ENCODE measurements at regions not wholly inside any gene's neighbourhood (a gene's known extent, or its start where the extent isn't known, plus 50 kb on each side); places are given as distances from the start of the nearest gene placed in this dataset.

DNA sequence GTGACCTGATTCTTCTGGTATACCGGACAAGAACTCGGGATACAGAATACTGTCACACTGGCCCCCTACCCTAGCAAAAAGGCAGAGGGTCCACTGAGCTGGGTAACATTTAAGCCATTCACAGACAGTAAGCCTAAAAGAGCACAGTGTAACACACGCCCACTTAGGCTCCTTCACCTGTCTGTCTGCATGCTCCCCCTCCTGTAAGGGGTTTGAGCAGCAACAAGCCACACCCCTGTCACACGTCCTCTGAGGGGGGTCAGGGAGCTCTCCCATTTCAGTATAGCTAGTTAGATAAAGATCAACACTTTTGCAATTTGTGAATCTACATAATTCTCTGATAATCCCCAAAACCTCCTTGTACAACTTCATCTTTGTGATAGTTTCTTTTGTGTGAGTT lies 586.3 kb upstream of the LMCD1 start:
- no peak for DNase-seq

- peak; percentile 48 for DNase-seq
Observed at GRCh38 chr3:7917443-7918151, 584.0 kb upstream of the LMCD1 start.

DNA sequence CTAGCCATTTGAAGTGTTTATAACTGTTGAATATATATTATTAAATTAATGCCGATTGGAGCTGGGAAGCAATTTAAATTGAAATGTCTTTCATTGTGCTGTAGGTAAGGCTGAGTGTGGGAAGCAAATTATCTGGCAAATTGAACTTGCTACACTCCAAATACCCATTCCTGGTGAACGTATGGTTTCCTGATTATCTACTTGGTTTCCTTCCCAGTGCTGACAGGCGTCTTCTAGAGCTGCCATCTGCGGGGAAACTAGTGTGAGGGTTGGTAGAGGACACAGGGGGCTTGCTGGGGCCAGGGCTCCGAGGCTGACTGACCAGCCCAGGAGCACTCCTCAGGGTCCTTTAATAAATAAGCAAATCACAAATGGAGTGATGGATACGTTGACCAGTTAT lies 581.4 kb upstream of the LMCD1 start:
- DNase-seq, result no peak

DNA sequence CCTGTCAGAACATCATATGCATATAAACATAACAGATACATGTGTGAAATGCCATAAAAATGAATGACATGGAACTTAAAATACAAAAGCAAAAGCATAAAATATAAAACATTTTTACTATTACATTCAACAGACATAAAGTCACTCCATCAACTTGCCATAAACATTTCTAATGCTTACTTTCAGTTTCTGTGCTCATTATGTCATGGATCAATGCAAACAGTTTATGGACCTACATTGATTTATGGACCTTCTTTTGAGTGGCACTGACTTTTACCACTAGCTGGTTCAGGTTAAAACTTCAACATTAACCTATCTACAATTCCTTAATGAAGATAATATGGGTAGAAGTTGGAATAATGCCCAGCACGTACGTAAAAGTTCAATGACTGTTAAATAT lies 577.4 kb upstream of the LMCD1 start:
- DNase-seq, result no peak

DNA sequence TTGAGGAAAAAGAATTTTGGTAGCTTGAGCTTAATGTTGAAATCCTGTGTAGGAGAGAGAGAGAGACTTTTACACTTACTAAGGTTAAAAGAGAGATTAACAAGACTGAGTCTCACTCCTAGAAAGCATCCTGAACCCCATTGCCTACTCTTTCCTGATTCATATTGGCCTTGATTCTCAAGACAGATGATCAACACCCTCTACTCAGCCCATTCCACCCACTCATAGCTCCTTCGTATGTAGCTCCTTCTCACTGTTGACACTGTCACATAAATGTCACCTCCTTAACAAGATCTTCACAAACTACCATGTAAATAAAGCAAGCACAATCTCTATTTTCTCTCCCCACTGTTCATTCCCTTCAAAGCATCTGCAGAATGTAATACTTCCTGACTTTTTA lies 574.6 kb upstream of the LMCD1 start:
- no peak for DNase-seq

DNA sequence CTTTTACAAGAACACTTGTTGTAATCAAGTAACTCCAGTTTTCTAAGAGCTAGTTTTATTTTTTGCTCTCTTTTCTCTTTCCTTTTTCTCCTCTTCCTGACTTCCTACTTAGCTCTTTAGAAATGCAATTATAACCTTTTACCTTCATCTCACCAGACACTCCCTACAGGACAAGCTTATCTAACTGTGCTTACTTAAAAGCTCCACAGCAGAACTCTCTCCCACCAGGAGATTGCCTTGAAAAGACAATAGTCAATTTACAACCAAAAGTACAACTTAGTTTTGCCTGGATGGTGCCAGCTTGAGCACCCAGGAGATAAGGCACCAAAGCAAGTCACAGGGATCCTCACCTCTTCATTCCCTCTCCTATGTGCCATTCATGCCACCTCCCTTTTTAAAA lies 573.8 kb upstream of the LMCD1 start:
- no peak for DNase-seq

DNA sequence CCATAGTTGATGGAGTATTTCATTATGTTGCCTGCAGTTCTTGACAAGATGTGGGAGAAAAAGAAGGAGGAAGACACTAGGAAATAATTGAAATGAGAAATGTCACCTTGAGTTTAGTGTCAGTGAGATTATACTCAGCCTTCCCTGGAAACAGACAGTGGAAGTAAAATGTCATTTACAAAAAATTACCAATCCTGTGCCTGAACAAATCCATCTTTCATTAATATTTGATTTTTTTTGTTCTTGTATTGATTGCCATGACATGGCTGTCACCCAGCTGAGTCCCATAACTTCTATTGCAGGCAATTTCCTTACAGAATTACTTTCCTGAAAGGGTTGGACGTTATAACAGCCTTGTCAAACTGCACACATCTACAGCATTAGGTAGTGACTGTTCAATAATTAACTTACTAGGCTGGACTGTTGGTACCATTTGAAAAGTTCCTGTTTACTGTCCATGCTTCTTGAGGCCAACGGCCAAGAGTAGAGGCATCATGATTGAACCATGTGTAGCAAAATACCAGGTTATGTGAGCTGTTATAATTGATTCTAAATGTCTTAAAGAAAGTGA lies 572.2 kb upstream of the LMCD1 start:
- DNase-seq, result no peak

DNA sequence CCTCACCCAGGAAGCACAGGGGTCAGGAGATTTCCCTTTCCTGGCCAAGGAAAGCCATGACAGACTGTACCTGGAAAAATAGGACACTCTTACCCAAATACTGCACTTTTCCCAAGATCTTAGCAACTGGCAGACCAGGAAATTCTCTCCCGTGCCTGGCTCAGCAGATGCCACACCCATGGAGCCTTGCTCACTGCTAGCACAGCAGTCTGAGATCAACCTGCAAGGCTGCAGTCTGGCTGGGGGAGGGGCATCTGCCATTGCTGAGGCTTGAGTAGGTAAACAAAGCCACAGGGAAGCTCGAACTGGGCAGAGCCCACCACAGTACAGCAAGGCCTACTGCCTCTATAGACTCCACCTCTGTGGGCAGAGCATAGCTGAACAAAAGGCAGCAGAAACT lies 567.3 kb upstream of the LMCD1 start:
- no peak for DNase-seq

DNA sequence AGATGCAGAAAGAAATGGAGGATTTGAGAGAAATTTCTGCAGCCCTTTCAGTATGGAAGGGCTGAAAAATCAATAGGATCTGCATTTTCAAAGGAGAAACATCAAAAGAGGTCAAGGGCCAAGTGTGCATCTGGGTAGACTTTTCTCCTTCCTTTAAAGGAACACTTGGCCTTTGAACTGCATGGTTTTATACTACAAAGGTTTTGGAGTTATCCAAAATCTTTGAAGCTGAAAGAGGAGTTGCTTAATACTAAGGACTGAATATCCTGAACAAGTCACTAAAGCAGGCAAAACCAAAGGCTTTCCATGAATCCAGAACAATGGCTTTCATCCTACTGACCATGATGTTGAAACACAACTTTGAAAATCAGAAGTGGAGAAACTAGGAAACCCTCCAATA lies 553.7 kb upstream of the LMCD1 start:
- DNase-seq, result no peak

DNA sequence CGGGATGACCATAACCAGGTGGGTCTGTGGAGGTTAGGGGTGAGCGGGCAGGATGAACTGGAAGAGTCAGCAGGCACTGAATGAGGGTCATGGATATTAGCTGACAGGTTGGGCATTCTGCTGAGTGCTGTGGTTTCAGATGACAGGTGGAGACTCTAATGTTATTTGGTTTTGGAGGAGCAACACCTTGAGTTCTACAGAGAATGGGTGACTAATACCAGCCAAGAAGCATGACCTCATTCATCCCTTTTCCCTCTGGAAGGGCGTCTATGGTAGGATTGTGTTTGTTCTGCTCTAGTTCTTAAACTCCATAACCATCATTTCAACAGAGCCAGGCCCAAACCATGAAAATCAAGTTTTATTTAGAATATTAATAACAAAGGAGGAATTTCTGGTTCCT lies 550.7 kb upstream of the LMCD1 start:
- no peak for DNase-seq

DNA sequence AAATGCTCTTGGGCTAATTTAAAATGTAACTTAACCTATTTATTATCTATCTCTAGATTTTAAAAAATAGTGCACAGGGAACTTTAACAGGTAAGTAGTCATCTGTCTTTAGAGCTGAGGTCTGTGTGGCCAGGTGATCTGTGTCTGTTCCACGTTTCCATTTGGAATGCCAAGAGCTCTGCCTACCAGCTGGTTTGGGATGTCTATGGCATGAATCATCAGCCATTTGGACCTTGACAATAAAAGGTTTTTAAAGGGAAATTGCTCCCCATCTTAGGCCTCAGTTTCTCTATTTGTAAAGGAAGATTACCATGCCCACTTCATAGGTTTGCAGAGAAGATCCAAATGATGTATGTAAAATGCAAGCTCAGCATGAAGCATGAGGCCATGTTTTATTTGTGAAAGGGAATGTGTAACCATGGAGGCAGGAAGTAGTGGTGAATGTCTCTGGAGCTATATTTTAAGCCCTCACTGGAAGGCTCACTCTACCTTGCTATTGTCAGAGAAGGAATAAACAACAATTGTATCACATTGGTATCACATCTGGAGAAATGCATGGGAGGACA lies 548.1 kb upstream of the LMCD1 start:
- no peak for DNase-seq

DNA sequence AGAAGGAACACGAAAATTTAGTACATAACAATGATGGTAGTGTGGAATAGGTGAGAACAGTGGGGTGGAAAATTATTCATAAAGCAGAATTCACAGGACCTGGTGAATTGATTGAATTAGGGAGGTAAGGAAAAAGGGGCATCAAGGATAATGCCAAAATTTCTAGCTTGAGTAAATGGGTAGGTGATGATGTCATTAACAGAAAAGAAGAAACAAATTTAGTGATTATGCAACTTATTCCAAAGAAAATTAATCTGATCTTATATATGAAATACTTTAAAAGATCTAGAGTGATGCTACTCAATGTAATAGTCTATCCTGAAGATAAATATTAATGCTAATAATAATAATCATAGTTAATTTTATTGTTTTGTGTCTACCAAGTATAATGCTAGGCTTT lies 544.6 kb upstream of the LMCD1 start:
- DNase-seq, result no peak

DNA sequence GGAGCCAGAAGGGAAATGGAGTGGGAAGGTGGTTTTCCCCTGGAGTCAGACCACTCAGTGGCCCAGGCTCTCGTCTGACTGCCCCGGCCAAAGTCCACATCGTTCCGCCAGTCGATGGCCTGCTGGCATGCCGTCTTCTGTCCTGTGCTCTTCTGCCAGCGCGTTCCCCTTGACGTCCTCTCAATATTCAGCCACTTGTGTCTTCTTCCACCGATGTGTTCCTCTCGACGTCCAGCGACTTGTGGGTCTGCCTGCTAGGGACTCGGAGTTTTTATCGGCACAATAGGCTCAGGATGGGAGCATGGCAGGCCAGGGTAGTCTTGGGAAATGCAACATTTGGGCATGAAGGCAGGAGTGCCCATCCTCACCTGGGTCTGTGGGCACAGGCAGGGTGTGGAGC lies 542.5 kb upstream of the LMCD1 start:
- DNase-seq, result no peak

- DNase-seq, result no peak
Observed at GRCh38 chr3:7960601-7961000, 541.0 kb upstream of the LMCD1 start.

- DNase-seq, result no peak
Observed at GRCh38 chr3:7962301-7962700, 539.3 kb upstream of the LMCD1 start.

GRCh38 chr3:7964899-7965298 lies 536.7 kb upstream of the LMCD1 start:
- DNase-seq, result no peak

- no peak for DNase-seq
Observed at GRCh38 chr3:7973006-7973405, 528.6 kb upstream of the LMCD1 start.

- DNase-seq, result no peak
Observed at GRCh38 chr3:7977245-7978086, 524.2 kb upstream of the LMCD1 start.

- DNase-seq, result no peak
Observed at GRCh38 chr3:7978087-7978422, 523.6 kb upstream of the LMCD1 start.

DNA sequence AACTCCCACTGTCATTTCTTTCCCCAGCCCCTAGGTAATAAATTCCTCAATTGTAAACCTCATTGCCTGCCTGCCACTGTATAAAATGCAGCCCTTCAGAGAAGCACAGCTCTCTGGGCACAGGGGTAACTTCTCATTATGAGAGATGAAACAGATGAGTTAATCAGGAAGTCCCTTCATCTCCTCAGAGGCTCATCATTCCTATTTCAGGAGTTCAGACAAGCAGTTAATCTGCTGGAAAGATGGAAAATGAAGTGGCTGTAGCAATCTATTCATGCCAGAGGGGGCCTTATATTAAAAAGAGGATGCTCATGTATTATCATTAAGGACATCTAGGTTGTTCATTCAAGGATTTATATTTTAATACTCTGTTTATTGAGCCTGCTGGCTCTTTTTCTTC lies 519.5 kb upstream of the LMCD1 start:
- no peak for DNase-seq

DNA sequence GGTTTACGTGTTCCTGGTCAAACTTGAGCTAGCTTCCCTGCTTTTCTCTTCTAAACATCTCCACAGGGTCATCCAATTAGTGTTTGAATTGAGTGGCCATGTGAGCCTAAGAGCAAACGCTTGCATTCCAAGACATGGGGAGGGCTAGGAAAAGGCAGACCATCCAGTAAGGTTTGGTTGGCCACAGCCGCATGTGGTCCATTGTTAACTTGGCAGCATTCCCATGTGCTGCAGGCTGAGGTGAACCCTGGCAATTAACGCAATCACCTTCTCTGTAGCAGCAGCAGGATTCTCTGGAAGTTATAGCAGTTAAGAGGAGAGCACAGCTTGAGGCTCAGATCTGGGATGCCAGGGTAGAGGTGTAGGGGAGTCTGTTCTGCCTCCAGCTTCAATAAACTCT lies 502.2 kb upstream of the LMCD1 start:
- no peak for DNase-seq

DNA sequence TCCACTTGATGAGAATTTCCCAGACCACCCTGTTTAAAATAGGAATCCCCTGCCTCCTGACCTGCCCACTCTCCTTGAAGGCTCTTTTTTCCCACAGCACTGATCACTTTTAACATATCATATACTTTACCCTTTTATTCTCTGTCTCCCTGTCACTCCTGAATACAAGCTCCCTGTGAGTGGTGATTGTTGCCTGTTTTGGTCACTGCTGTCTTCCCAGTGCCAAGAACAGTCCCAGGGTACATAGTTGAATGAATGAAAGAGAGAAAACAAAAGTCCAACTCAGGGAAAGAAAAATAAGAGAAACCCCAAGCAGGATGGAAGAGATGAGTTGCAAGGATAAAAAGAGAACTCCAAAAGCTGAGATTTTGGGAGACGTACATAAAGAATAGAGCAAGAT lies 500.3 kb upstream of the LMCD1 start:
- DNase-seq, result no peak

GRCh38 chr3:8001712-8002111 lies 499.9 kb upstream of the LMCD1 start:
- DNase-seq, result no peak

GRCh38 chr3:8011902-8012301 lies 489.7 kb upstream of the LMCD1 start:
- no peak for DNase-seq
